Activated CD8-positive, alpha-beta T cell treated with anti-CD3 and anti-CD28 coated beads for 36 hours (primary cell): ENCODE measurements at regions not wholly inside any gene's neighbourhood (a gene's known extent, or its start where the extent isn't known, plus 50 kb on each side); places are given as distances from the start of the nearest gene placed in this dataset.

Experiments
- ATAC-seq: fragments of 200-7000 bp; cut with Tn5 transposase; one replicate; pipeline ENCODE4 v1.10.0; 2021; ENCODE audit warnings: mild to moderate bottlenecking, moderate library complexity
- CTCF ChIA-PET: fragments of 350-600 bp; sonication (Branson Sonifier 250); formaldehyde crosslinking; loops from one replicate; lab custom pipeline; 2021; ENCODE audit warnings: antibody characterized with exemption; lab: Charles Lee
- POLR2A ChIA-PET: fragments of 350-600 bp; sonication (Branson Sonifier 250); formaldehyde crosslinking; loops from one replicate; lab custom pipeline; 2021; ENCODE audit warnings: antibody characterized with exemption; lab: Charles Lee
- DNase-seq: peaks from one replicate; pipeline ENCODE4 v3.0.0-alpha.2; 2020
- H3K27ac Mint-ChIP-seq: one replicate; pipeline ENCODE4 v1.8.0; 2021; ENCODE audit warnings: mild to moderate bottlenecking, mixed read lengths
- H3K27me3 Mint-ChIP-seq: one replicate; pipeline ENCODE4 v1.8.0; 2021; ENCODE audit warnings: mixed read lengths
- H3K36me3 Mint-ChIP-seq: one replicate; pipeline ENCODE4 v1.8.0; 2021; ENCODE audit warnings: low read depth, mixed read lengths
- H3K4me1 Mint-ChIP-seq: one replicate; pipeline ENCODE4 v1.8.0; 2021; ENCODE audit warnings: low read depth, mixed read lengths
- H3K4me3 Mint-ChIP-seq: one replicate; pipeline ENCODE4 v1.8.0; 2021; ENCODE audit warnings: mild to moderate bottlenecking, moderate library complexity, mixed read lengths
- H3K9me3 Mint-ChIP-seq: one replicate; pipeline ENCODE4 v1.8.0; 2021; ENCODE audit warnings: mixed read lengths
- CTCF ChIP-seq: fragments of 200-600 bp; IDR thresholded peaks from one replicate; pipeline ENCODE4 v1.8.0; 2022; ENCODE audit warnings: antibody characterized with exemption, mild to moderate bottlenecking
- intact Hi-C: fragments of 100-400 bp; cut with micrococcal nuclease; formaldehyde crosslinking; loops from one replicate; pipeline ENCODE4 v1.10.0; 2022

- Mint-ChIP-seq H3K36me3 (no peaks in the 10 kb centered on the region), H3K27ac (no peak overlapping the region), H3K4me1 (no peaks in the 10 kb centered on the region), H3K27me3 (no peaks in the 10 kb centered on the region), H3K4me3 (no peak overlapping the region), H3K9me3 (no peaks in the 10 kb centered on the region)
- no peak for TF ChIP-seq CTCF
- DNase-seq (no peak), ATAC-seq (no peak)
- ChIA-PET CTCF (no interaction called here), POLR2A (no interaction called here)
- intact Hi-C loops, result no loop called here
Observed at GRCh38 chr9:80222466-80223169, 650.9 kb downstream of the TLE4 start.

GRCh38 chr9:80218328-80218727, 646.6 kb downstream of the TLE4 start:
- no peaks in the 10 kb centered on the region for H3K27me3 Mint-ChIP-seq
- no peaks in the 10 kb centered on the region for H3K36me3 Mint-ChIP-seq
- ATAC-seq (no peak), DNase-seq (no peak)
- ChIA-PET POLR2A (no interaction called here), CTCF (no interaction called here)
- intact Hi-C loops, result no loop called here
- no peaks in the 10 kb centered on the region for H3K4me1 Mint-ChIP-seq
- H3K4me3 Mint-ChIP-seq, result no peak overlapping the region
- H3K9me3 Mint-ChIP-seq, result no peaks in the 10 kb centered on the region
- no peak for TF ChIP-seq CTCF
- H3K27ac Mint-ChIP-seq, result no peak overlapping the region

GRCh38 chr9:80213613-80214012, 641.8 kb downstream of the TLE4 start:
- H3K4me1 Mint-ChIP-seq, result no peaks in the 10 kb centered on the region
- no peak overlapping the region for H3K4me3 Mint-ChIP-seq
- no peaks in the 10 kb centered on the region for H3K36me3 Mint-ChIP-seq
- no peak for DNase-seq
- intact Hi-C loops, result no loop called here
- H3K27ac Mint-ChIP-seq, result no peak overlapping the region
- POLR2A ChIA-PET, result no interaction called here
- H3K9me3 Mint-ChIP-seq, result peaks cover 12% of the 10 kb centered on the region
- no peak for TF ChIP-seq CTCF
- peaks cover 1% of the 10 kb centered on the region for H3K27me3 Mint-ChIP-seq
- CTCF ChIA-PET, result no interaction called here
- no peak for ATAC-seq

- H3K4me1 Mint-ChIP-seq, result no peaks in the 10 kb centered on the region
- CTCF ChIA-PET, result no interaction called here
- peaks cover 14% of the 10 kb centered on the region for H3K9me3 Mint-ChIP-seq
- TF ChIP-seq CTCF, result no peak
- H3K36me3 Mint-ChIP-seq, result no peaks in the 10 kb centered on the region
- intact Hi-C loops, result no loop called here
- H3K27me3 Mint-ChIP-seq, result peaks cover 8% of the 10 kb centered on the region
- no peak overlapping the region for H3K4me3 Mint-ChIP-seq
- H3K27ac Mint-ChIP-seq, result no peak overlapping the region
- POLR2A ChIA-PET, result no interaction called here
- ATAC-seq, result no peak
- no peak for DNase-seq
Observed at GRCh38 chr9:80208696-80209095, 636.9 kb downstream of the TLE4 start.

GRCh38 chr9:80204054-80204453, 632.3 kb downstream of the TLE4 start:
- no peak overlapping the region for H3K27ac Mint-ChIP-seq
- peaks cover 7% of the 10 kb centered on the region for H3K27me3 Mint-ChIP-seq
- no peak for DNase-seq
- ChIA-PET POLR2A (no interaction called here), CTCF (no interaction called here)
- intact Hi-C loops, result no loop called here
- no peaks in the 10 kb centered on the region for H3K4me1 Mint-ChIP-seq
- no peak for TF ChIP-seq CTCF
- no peak for ATAC-seq
- H3K4me3 Mint-ChIP-seq, result no peak overlapping the region
- no peaks in the 10 kb centered on the region for H3K36me3 Mint-ChIP-seq
- peaks cover 2% of the 10 kb centered on the region for H3K9me3 Mint-ChIP-seq
